Loucy (cell line): ENCODE measurements at regions not wholly inside any gene's neighbourhood (a gene's known extent, or its start where the extent isn't known, plus 50 kb on each side); places are given as distances from the start of the nearest gene placed in this dataset.

Experiments
- H2AFZ ChIP-seq: fragments of 200-600 bp; sonication (generic); 2 replicates; pipeline ENCODE4 v1.6.0; 2016; ENCODE audit warnings: antibody characterized with exemption, mild to moderate bottlenecking, low read length, moderate library complexity
- H3F3A ChIP-seq: fragments of 200-600 bp; 2 replicates; pipeline ENCODE4 v1.6.0; 2016; ENCODE audit warnings: antibody characterized with exemption, low read depth, mild to moderate bottlenecking
- H3K27me3 ChIP-seq: fragments of 200-600 bp; sonication (generic); 2 replicates; pipeline ENCODE4 v1.6.1; 2014; ENCODE audit warnings: low read length, mild to moderate bottlenecking; ENCODE audit not compliant: insufficient read depth, poor library complexity, severe bottlenecking
- H3K36me3 ChIP-seq: fragments of 200-600 bp; sonication (generic); 2 replicates; pipeline ENCODE4 v1.6.1; 2016; ENCODE audit warnings: low read length; ENCODE audit not compliant: insufficient read depth
- H3K4me1 ChIP-seq: fragments of 200-600 bp; sonication (generic); 2 replicates; pipeline ENCODE4 v1.5.1; 2014; ENCODE audit warnings: low read length, mild to moderate bottlenecking; ENCODE audit not compliant: insufficient read depth, poor library complexity, severe bottlenecking
- H3K4me2 ChIP-seq: fragments of 200-600 bp; sonication (generic); 2 replicates; pipeline ENCODE4 v1.6.0; 2014; ENCODE audit warnings: antibody characterized with exemption, low read length, low read depth, mild to moderate bottlenecking; ENCODE audit not compliant: poor library complexity, severe bottlenecking
- H3K4me3 ChIP-seq: fragments of 200-600 bp; sonication (generic); 2 replicates; pipeline ENCODE4 v1.5.1; 2014; ENCODE audit warnings: low read length, mild to moderate bottlenecking, mixed read lengths; ENCODE audit not compliant: poor library complexity, severe bottlenecking
- H3K79me2 ChIP-seq: fragments of 200-600 bp; sonication (generic); 2 replicates; pipeline ENCODE4 v1.6.1; 2014; ENCODE audit warnings: low read length; ENCODE audit not compliant: insufficient read depth
- H3K9ac ChIP-seq: fragments of 200-600 bp; sonication (generic); 2 replicates; pipeline ENCODE4 v1.6.0; 2014; ENCODE audit warnings: mild to moderate bottlenecking, low read depth, low read length, moderate library complexity; ENCODE audit not compliant: poor library complexity, severe bottlenecking
- H3K9me2 ChIP-seq: fragments of 200-600 bp; sonication (generic); replicated peaks from 2 replicates; pipeline ENCODE4 v1.6.1; 2016; ENCODE audit warnings: low read depth, low read length, mixed read lengths
- H3K9me3 ChIP-seq: fragments of 200-600 bp; sonication (generic); 2 replicates; pipeline ENCODE4 v1.6.1; 2014; ENCODE audit warnings: mild to moderate bottlenecking, antibody characterized with exemption, low read length, low read depth; ENCODE audit not compliant: insufficient read depth
- H4K20me1 ChIP-seq: fragments of 200-600 bp; sonication (generic); 2 replicates; pipeline ENCODE4 v1.6.0; 2014; ENCODE audit warnings: antibody characterized with exemption, low read length, mild to moderate bottlenecking; ENCODE audit not compliant: insufficient read depth, poor library complexity, severe bottlenecking
- EZH2phosphoT487 ChIP-seq: fragments of 200-600 bp; IDR thresholded peaks from 2 replicates; pipeline ENCODE4 v1.6.1; 2018; ENCODE audit warnings: antibody characterized with exemption, mild to moderate bottlenecking, moderate library complexity, borderline replicate concordance
- TF ChIP-seq, protein P1 (sequence below): fragments of 200-600 bp; sonication (generic); conservative IDR thresholded peaks from 2 replicates; pipeline ENCODE4 v1.5.1; 2014; ENCODE audit warnings: mild to moderate bottlenecking, antibody characterized with exemption, low read length

- Histone ChIP-seq H3F3A (no peaks in the 10 kb centered on the region), H3K27me3 (no peaks in the 10 kb centered on the region), H3K36me3 (no peaks in the 10 kb centered on the region), H2AFZ (peak overlapping the region; percentile 96), H3K4me1 (peaks cover 1% of the 10 kb centered on the region), H3K9ac (no peak overlapping the region), H3K79me2 (no peaks in the 10 kb centered on the region), H4K20me1 (no peaks in the 10 kb centered on the region), H3K4me3 (peak overlapping the region; percentile 53), H3K4me2 (peak overlapping the region; percentile 61), H3K9me2 (no peaks in the 10 kb centered on the region), H3K9me3 (no peaks in the 10 kb centered on the region)
- TF ChIP-seq, protein P1, sequence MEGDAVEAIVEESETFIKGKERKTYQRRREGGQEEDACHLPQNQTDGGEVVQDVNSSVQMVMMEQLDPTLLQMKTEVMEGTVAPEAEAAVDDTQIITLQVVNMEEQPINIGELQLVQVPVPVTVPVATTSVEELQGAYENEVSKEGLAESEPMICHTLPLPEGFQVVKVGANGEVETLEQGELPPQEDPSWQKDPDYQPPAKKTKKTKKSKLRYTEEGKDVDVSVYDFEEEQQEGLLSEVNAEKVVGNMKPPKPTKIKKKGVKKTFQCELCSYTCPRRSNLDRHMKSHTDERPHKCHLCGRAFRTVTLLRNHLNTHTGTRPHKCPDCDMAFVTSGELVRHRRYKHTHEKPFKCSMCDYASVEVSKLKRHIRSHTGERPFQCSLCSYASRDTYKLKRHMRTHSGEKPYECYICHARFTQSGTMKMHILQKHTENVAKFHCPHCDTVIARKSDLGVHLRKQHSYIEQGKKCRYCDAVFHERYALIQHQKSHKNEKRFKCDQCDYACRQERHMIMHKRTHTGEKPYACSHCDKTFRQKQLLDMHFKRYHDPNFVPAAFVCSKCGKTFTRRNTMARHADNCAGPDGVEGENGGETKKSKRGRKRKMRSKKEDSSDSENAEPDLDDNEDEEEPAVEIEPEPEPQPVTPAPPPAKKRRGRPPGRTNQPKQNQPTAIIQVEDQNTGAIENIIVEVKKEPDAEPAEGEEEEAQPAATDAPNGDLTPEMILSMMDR, result no peak
- no peak for TF ChIP-seq EZH2phosphoT487
These were observed 61.6 kb downstream of the CCDC71L start for GRCh38 chr7:106599343-106599698.

GRCh38 chr7:106598663-106599342, 62.2 kb downstream of the CCDC71L start:
- no peak overlapping the region for H3K9ac ChIP-seq
- H3K79me2 ChIP-seq, result no peaks in the 10 kb centered on the region
- H3K27me3 ChIP-seq, result no peaks in the 10 kb centered on the region
- no peaks in the 10 kb centered on the region for H3K4me1 ChIP-seq
- TF ChIP-seq, protein P1, result no peak
- no peak for TF ChIP-seq EZH2phosphoT487
- no peaks in the 10 kb centered on the region for H4K20me1 ChIP-seq
- peak overlapping the region; percentile 53 for H3K4me3 ChIP-seq
- H2AFZ ChIP-seq, result peak overlapping the region; percentile 96
- H3K9me2 ChIP-seq, result no peaks in the 10 kb centered on the region
- H3F3A ChIP-seq, result no peaks in the 10 kb centered on the region
- H3K4me2 ChIP-seq, result peak overlapping the region; percentile 61
- H3K9me3 ChIP-seq, result no peaks in the 10 kb centered on the region
- H3K36me3 ChIP-seq, result no peaks in the 10 kb centered on the region

DNA sequence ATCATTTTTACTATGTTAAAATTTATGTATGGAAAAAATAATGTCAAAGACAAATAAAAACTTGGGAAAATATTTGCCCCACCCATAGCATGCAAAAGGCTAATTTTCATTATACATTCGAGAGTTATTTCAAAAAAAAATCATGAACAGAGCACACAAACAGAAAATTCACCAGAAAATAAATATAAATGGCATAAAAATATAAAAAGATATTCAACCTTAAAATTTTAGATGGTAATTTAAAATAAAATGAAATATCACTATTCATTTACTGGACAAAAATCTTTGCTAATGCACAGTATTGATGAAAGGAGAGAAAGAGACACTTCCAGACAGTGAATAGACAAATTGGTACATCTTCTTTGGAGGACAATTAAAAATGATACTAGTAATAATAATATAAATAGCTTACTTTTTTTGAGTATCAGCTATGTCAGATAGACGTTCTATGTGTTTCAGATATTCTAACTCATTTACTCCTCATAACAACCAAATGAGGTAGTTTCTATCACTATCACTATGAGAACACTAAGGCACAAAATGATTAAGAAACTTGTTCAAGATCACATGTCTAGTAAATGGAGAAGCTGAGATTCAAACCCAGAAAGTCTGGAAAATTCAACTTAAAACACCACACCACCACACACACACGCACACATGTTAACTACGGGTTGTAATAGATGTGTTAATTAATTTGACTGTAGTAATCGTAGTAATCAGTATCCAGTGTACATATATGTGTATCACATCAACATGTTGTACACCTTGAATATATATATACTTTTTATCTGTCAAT, 63.0 kb downstream of the CCDC71L start:
- H2AFZ ChIP-seq, result 0 out of 2 replicates have a peak overlapping the region, but pooled peaks have one; percentile 96
- no peak overlapping the region for H3K9ac ChIP-seq
- no peaks in the 10 kb centered on the region for H3F3A ChIP-seq

More for the DNA sequence above, 63.0 kb downstream of the CCDC71L start:
- Histone ChIP-seq H3K79me2 (no peaks in the 10 kb centered on the region), H4K20me1 (no peaks in the 10 kb centered on the region), H3K9me3 (no peaks in the 10 kb centered on the region), H3K36me3 (no peaks in the 10 kb centered on the region), H3K4me3 (peak overlapping the region; percentile 53), H3K4me1 (no peaks in the 10 kb centered on the region), H3K4me2 (peak overlapping the region; percentile 61), H3K9me2 (no peaks in the 10 kb centered on the region), H3K27me3 (no peaks in the 10 kb centered on the region)
- TF ChIP-seq EZH2phosphoT487, result no peak
